NCI-H1694 (cell line): ENCODE measurements at regions not wholly inside any gene's neighbourhood (a gene's known extent, or its start where the extent isn't known, plus 50 kb on each side); places are given as distances from the start of the nearest gene placed in this dataset.

Experiments used
- DNase-seq: peaks from one replicate; lab custom pipeline; 2025; lab: John Stamatoyannopoulos, UW

GRCh38 chr11:16440136-16440535 lies 83.8 kb upstream of the SOX6 start:
- no peak for DNase-seq

GRCh38 chr11:16434036-16434435 lies 77.7 kb upstream of the SOX6 start:
- no peak for DNase-seq

- DNase-seq = no peak
Measured at GRCh38 chr11:16430674-16431073, 74.3 kb upstream of the SOX6 start.

- no peak for DNase-seq
Measured at GRCh38 chr11:16421826-16422225, 65.5 kb upstream of the SOX6 start.

- DNase-seq = no peak
Measured at GRCh38 chr11:16418428-16419097, 62.2 kb upstream of the SOX6 start.

GRCh38 chr11:16412525-16413172 lies 56.3 kb upstream of the SOX6 start:
- DNase-seq = no peak

- no peak for DNase-seq
Measured at GRCh38 chr11:16410479-16410878, 54.1 kb upstream of the SOX6 start.

- DNase-seq = no peak
Measured at GRCh38 chr11:16408619-16409018, 52.3 kb upstream of the SOX6 start.

- DNase-seq = no peak
Measured at GRCh38 chr11:16406226-16406625, 49.9 kb upstream of the SOX6 start.
